Fibroblast of skin of abdomen (primary cell): ENCODE measurements at regions not wholly inside any gene's neighbourhood (a gene's known extent, or its start where the extent isn't known, plus 50 kb on each side); places are given as distances from the start of the nearest gene placed in this dataset.
A peak's percentile ranks its signal among the peaks of the same experiment; 100 is the strongest.
"Not testable (repeated sequence)": the region's sequence is repeated elsewhere in the genome, so short reads cannot be mapped to it uniquely, and the experiment has no call there.

Experiments
- DNase-seq: peaks from one replicate; pipeline ENCODE4 v3.0.0-alpha.2; 2013

DNA sequence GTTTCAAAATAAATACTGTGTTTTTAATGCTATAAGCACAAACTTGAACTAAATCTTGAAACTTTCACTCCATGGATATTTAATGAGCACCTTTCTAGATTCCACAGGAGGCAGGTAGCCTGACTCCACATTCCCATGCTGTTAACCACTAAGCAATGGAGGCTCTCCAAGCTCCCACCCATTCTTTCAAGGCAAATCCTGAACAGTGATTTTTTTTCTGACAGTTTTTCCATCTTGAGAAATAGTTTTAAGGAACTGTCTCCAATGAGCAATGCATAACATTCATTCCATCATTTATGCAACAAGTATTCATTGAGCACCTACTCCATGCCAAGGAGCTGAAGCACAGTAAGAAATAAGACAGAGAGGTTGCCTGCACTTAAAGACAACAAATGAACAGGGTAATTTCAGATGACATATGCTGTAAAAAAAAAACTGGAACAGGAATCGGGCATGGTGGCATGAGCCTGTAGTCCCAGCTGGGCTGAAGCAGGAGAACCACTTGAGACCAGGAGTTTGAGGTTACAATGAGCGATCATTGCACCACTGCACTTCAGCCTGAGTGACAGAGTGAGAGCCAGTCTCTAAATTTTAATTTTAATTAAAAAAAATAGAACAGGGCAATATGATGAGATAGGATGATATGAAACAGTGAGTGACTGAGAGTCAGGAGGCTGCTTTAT lies 102.3 kb upstream of the CPSF6 start:
- no peak for DNase-seq

DNA sequence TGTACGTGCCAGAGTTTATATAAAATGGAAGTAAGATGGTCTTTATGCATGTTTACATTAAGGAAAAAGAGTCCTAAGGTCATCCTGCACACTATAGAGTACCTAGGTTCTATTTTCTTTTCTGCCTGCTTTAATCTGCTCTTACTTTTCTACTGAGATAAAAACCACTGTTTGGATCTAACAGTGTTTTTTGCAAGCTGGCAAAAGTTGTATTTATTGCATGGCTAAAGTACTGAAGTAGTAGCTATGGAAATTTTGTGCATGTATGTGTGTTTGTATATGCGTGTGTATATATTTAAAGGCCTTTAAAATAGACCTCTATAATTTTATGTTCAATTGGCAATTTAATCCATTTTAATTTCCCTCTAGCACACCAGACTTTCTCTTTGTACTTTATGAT lies 98.3 kb upstream of the CPSF6 start:
- DNase-seq: no peak

DNA sequence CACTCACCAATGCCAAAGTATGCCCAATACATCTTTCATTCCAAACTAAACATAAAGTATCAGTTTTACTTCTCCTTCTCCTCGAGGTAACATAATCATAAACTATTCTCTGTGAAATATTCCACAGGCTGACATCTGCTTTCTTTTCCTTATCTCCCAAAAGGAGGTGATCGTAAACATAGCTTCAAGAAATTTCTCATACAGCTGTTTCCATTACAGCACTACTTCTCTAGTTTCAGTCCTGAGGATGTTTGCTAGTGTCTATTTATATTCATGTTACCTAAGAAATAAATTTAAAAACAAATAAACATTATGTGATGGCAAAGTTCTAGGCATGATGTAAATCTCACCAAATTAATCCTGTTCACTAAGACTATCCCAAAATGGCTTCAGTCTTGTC lies 90.1 kb upstream of the CPSF6 start:
- DNase-seq: no peak

DNA sequence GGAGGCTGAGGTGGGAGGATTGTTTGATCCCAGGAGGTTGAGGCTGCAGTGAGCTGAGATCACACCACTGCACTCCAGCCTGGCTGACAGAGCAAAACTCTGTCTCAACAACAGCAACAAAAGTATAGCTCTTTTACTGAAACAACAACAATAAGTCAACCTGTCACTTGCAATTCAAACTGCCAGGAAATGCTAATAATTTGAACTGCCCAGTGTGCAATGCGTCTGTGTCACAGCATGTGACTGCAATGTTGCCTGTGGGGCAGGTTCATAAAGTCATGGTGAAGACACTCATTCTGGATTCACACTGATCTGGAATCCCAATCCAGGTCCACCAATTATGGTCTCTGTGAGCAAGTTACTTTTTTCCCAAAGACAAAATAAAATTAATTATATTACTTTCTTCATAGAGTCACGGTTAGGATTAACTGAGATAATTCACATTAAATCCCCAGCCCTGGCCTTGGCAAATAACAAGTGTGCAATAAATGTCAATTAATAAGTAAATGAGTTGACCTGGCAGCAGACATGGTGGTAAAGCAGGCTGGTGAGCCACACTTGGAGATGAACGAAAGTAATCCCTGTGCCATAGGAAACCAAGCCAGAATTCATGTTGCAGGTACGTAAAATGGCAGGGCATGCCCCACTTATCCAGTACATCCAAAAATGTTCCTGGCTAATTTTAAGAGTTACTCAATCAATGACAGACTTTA lies 89.1 kb upstream of the CPSF6 start:
- no peak for DNase-seq

DNA sequence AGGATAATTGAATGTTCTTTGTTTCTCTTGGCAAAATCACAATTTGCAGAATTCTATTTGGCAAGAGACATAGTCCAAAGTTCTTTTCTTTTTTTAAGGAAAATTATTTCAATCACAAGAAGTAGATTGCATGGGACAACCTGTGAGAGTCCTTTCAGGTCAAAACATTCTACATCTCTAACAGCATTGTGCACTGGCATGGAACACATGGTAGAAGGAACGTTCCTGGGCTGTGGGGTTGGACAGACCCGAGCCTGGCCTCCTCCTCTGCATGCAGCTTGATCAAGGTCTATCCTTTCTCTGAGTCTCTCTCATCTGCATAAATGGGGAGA lies 88.6 kb upstream of the CPSF6 start:
- no peak for DNase-seq

DNA sequence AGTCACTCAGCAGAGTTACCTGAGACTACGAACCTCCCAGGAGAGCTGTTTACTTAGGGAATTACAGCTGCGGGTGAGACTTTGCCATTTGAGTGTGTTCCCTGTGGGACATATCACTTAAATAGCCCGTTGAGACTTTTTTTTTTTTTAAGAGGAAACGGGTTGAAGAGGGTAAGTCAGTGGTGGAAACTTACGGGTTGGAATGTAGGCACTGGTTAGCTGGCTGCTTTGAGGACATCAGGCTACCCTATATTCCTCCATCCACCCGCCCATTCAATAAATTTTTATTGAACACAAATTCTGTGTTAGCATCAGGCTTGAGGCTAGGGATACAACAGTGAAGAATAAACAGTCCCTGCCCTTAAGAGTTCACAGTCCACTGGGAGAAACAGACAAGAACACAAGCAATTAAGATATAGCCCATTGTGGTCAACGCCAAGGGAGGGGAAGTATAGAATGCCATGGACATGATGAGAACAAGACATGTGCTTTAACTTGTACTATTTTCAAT lies 88.1 kb upstream of the CPSF6 start:
- peak; percentile 5 for DNase-seq

DNA sequence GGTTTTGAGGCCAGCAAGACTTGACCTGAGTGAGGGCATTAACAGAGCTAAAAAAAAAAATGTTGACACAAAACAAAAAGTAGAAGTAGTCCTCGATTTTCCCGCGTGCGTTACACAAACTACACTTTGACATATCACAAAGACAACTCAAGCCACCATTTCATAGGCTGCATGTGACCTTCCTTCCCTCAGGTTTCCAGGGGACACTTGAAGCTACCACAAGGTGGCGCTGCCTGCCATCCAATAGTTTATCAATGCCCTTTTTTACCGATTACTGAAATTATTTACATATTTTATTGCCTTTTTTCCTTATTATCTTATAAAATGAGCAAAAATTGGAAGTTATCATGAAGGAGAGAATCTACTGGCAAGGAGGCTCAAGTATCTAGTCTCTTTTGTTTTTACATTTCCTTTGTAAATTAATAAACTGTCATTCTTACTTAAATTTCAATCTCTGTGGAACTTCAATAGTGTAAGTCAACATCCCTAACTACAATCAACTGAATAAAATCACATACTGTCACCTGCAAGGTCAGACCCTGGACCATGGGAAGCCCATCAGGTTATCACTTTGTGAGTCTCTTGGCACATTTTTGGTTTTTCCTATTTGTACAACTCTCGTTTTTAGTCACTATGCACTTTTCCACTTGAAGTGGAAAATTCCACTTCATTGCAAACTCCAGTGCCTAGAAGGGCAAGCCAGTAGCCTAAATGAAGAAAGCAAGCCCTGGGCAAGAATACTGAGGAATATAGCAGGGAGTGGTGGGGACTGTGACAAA lies 84.6 kb upstream of the CPSF6 start:
- peak; percentile 36 for DNase-seq

DNA sequence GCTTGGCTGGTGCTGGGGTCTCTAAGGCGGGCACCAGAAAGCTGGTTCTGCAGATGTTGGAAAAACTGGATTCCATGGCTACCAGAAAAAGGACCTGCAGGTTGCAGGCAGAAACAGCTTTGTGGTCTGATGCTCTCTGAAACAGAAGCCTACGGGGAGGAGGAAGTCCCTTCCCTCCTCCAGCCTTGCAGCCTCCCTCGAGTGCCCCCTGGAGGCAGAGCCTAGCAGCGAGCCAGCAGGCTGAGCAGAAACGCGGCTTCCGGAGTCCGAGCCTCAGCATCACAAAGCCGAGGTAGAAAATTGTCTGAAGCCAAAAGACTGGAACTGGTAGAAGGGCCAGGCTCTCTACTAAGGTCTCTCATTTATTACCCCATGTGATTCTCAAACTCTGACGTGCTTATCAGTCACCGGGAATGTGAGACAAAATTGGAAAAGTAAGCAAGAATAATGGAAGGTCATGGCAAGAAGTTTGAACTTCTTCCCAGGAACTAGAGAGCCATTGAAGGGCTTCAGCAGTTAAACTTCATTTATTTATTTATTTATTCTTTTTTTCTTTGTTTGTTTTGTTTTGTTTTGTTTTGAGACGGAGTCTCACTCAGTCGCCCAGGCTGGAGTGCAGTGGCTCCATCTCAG lies 82.2 kb upstream of the CPSF6 start:
- DNase-seq: peak; percentile 77

DNA sequence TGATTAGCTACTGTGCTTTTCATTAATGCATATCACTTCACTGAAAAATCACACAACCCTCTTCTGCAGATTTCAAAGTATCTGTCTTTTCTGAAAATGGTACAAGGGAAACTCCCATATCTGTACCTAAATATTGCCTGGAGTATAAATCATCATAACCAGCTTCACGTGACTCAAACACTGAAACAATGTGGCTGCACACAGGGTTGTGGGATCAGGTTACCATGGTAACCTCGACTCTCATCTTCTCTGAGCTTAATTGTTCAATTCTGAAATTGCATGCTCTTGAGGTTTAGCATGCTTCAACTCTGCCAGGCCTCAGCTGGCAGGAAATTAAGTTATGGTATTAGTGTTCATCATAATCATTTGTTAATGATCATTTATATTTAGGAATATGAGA lies 77.5 kb upstream of the CPSF6 start:
- DNase-seq: no peak

DNA sequence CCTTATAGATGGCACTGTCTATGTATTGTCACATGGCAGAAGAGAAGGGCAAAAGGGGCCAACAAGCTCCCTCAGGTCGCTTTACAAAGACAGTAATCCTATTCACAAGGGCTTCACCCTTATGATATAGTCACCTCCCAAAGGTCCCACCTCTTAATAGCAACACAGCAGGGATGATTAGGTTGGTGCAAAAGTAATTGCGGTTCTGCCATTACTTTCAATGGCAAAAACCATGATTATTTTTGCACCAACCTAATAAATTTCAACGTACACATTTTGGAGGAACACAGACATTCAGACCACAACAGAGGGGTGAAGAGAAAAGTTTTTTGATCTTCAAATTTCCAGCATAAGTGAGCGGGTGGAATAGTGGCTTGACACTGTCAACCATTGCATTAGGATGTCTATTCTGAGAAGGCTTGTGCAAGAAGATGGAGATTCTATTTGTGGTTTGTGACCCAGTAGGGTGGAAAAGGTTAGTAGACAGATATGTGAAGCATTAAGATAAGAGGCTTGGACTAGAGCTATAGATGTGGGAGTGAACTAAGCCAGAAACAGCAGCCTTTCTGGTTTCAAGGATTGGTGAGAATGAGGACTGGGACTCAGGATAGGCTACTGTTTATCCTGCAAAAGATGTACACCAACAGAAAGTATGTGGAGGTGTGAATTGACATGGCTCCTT lies 75.5 kb upstream of the CPSF6 start:
- DNase-seq: no peak

DNA sequence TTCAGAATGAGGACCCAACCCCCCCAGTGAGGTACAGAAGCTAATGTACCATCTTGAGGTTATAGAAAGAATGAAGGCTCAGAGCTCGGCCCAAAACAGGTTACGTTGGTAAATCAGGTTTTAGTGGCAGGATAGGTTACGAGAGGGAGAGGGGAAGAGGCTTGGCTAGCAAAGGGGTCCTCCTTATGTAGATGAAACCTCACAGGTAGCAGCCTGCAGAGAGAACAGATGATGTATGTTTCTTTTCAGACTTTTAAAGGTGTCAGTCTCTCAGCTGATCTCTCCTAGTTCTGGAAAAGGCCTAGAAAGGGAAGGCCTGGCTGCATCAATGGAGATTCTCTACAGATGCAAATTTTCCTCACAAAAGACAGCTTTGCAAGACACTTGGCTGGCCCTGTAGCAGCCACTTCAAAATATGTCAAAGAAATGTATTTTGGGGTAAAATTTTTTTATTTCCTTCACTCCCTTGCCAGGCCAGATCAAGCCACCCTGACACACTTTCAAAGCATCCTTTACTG lies 71.7 kb upstream of the CPSF6 start:
- DNase-seq: no peak

DNA sequence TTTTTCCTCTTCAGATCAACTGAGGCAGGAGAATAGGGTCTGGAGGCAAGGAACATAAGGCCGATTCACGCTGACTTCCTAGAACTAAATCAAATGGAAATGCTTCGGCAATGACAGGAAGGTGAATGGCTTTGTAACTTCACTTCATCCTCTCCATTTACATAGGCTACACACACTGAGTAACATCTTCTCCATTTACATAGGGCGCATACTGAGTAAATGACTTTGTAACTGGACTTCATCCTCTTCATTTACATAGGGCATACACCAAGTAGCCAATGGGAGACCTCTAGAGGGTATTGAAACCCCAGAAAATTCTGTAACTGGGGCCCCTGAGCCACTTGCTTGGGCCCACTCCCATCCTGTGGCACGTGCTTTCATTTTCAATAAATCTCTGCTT lies 71.0 kb upstream of the CPSF6 start:
- DNase-seq: no peak

DNA sequence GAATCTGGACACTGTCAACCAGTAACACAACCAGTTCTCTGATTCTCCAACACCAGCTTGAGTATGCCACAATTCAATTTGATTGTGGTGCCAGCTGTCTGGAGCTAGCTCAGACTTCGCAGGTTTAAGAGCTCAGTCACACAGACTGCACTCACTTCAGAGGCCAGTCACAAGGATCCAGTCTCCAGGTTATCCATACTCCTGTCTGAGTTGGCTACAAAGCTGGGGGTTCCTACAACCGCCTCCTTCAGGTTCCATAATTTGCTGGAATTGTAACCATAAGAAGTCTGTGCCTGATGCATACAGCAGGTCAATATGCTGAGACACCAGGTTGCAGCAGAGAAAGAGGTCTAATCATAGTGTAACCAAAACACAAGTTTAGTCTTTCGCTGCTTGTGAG lies 70.5 kb upstream of the CPSF6 start:
- DNase-seq: no peak

DNA sequence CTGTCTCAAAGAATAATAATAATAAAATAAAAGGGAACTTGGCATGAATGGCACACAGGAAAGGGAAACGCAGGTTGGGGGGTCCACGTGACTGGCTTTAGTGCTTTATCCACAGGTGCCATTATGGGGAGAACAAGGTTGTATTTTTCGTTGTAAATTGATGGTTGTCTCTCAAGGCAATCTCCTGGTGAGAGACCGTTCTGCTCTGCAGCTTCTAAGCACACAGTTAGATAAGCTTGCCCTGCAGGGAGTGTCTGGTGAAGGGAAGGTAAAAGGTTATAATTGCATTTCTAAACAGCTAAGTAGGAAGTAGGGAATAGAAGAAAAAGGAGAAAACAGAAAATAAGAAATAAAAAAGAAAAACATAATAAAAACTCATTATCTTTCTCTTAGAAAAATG lies 69.1 kb upstream of the CPSF6 start:
- DNase-seq: no peak

DNA sequence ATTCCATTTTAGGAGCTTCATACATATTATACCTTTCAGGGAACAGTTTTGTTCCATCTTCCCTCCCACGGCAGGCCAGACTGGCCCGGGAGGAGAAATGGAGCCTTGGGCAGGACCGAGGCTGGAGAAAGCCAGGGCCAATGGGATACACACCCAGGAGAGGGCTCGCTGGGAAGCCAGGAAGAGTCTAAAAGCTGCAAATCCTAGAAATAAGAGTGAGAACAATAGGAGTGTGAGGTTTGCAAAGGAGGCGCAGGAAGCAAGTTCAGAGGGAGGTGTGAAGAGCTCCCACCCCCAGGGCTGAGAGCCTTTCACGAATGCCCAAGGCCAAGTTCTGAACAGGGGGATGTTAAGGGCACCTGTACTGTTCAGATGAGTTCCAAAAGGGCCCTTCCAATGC lies 67.5 kb upstream of the CPSF6 start:
- DNase-seq: no peak

DNA sequence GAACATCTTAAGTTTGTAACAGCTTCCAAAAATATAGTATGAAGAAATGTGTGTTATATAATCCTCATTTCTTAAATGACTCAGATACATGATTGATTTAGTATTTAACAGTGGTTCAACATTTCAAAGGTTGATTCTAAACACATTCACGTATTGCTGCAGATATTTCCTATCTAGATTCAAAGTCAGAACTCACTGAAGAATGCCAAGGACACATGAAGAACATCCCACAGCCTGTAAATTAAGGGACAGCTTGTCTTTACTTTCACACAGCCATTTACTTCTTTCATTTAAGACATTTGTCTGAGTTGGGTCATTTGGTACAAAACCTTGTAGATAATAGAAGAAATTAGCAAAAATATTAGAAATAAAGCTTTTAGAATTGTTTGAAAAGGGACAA lies 66.9 kb upstream of the CPSF6 start:
- DNase-seq: no peak

DNA sequence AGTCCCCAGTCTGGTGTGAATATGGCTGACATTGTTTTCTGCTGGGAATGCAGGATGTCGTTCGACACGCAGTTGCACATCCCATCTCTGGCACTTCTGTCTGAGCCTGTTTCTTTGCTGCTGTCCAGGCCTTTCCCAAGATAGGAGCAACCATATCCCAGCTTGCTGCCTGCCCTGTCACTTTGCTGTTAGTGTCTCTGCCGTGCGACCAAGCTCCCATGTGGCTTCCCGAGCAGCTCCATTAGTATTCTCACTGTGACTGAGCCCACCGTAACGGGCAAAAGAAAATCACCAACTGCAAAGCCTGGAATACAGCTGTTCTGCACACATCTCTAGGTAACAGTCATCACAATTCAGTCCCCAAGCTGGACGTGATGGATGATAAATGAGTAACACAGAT lies 66.0 kb upstream of the CPSF6 start:
- DNase-seq: no peak

DNA sequence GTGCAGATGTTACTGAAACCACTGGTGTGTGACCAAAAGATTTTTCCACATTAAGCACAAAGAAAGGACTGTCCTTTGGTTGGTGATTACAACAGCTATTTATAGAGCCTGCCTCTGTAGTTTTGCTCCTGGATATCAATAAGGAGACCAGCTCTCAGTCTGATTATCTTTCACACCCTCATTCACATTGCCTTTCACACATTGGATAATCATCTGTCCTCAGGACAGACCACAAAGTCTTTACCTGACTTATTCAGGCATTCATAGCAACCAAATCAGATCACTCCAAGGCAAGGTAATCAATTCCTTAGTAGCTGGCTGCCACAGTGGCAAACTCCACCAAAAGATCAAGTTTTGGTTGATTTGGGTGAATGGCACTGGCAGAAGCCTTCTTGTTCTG lies 59.6 kb upstream of the CPSF6 start:
- DNase-seq: no peak

DNA sequence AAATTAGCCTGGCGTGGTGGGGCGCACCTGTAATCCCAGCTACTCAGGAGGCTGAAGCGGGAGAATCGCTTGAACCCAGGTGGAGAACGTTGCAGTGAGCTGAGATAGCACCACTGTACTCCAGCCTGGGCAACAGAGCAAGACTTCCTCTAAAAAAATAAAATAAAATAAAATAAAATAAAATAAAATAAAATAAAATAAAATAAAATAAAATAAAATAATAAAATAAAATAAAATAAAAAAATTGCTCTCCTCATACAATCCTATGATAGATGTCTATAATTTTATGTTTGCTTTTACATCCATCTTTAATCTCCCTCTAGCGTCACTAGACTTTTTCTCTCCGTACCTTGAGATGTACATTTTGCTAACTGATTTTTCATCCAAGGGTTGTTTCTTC lies 51.8 kb upstream of the CPSF6 start:
- DNase-seq: not testable (repeated sequence)

DNA sequence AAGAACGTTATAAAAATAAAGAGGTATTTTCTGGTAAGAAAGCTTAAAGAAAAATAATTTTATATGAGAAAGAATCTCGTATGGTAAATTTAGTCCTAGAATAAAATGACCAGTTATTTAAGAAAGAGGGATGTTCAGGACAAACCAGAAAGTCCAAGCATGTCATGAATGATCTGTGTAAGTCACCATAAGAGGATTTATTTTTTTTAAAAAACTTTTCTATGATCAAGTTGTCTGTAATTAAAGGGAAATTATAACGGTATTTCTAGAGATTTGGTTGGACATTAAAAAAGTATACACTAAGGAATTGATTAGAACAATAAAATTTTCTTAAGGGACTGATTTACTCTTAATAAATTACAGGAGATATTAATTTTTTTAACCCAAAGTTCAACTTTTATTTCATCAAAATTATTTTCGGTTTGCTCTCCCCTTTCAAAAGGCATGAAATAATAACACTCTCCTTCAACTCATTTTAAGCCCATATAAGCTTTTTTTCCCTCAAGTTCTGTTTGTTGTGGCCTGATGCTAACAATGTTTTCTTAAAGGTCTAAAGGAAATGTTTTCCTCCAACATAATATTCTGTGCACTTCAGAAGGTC lies 49.9 kb upstream of the CPSF6 start:
- DNase-seq: no peak
